ENCODE measurements at regions not wholly inside any gene's neighbourhood (a gene's known extent, or its start where the extent isn't known, plus 50 kb on each side); places are given as distances from the start of the nearest gene placed in this dataset.

DNA sequence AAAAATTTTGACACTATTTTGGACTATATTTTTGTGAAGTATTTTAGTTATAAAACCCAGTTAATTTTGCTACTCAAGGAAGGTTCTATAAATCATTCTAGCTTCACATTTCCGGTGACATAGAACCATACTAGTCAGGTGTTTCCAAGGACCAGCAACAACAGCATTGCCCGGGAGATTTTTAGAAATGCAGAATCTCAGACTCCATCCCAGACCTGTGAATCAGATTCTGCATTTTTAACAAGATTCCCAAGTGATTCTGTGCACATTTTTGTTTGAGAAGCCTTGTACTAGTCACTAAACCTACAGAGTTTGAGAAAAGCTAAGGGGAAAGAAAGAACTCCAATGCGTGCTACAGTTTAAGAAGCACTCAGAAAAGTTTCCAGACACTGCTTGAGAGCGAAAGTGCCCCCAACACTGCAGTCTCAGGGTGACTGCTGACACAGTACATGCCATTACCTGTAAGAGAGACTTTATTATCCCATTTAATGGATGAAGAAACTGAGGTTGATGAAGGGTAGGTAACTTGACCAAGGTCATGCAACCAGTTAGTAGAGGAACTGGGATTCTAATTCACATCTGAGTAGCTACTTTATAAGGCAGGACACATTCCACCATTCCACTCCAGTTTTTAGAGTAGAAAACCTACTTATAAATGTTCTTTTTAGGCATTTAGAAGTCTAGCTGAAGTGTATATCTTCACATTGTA lies 49.7 kb upstream of the USP3 start:
- no peaks in the 10 kb centered on the region for H3K27me3 ChIP-seq (ENCODE audit: insufficient read depth, low read depth, low read length)
- no peaks in the 10 kb centered on the region for H3K79me2 ChIP-seq (replicated peaks; ENCODE audit: insufficient read depth, low read length)
- H3K27ac ChIP-seq (ENCODE audit: low read length), result no peak overlapping the region
- no peaks in the 10 kb centered on the region for H3K9me3 ChIP-seq (ENCODE audit: low read length)
- no peak overlapping the region for H3K4me2 ChIP-seq (ENCODE audit: low read length)
- TF ChIP-seq, protein P1, sequence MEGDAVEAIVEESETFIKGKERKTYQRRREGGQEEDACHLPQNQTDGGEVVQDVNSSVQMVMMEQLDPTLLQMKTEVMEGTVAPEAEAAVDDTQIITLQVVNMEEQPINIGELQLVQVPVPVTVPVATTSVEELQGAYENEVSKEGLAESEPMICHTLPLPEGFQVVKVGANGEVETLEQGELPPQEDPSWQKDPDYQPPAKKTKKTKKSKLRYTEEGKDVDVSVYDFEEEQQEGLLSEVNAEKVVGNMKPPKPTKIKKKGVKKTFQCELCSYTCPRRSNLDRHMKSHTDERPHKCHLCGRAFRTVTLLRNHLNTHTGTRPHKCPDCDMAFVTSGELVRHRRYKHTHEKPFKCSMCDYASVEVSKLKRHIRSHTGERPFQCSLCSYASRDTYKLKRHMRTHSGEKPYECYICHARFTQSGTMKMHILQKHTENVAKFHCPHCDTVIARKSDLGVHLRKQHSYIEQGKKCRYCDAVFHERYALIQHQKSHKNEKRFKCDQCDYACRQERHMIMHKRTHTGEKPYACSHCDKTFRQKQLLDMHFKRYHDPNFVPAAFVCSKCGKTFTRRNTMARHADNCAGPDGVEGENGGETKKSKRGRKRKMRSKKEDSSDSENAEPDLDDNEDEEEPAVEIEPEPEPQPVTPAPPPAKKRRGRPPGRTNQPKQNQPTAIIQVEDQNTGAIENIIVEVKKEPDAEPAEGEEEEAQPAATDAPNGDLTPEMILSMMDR (IDR thresholded peaks at IDR 0.05; ENCODE audit: poor library complexity, severe bottlenecking), result no peak
- TF ChIP-seq RAD21 (conservative IDR thresholded peaks at IDR 0.05), result no peak
- TF ChIP-seq SMC3 (conservative IDR thresholded peaks at IDR 0.05; ENCODE audit: poor library complexity), result no peak
- TF ChIP-seq, protein P2, sequence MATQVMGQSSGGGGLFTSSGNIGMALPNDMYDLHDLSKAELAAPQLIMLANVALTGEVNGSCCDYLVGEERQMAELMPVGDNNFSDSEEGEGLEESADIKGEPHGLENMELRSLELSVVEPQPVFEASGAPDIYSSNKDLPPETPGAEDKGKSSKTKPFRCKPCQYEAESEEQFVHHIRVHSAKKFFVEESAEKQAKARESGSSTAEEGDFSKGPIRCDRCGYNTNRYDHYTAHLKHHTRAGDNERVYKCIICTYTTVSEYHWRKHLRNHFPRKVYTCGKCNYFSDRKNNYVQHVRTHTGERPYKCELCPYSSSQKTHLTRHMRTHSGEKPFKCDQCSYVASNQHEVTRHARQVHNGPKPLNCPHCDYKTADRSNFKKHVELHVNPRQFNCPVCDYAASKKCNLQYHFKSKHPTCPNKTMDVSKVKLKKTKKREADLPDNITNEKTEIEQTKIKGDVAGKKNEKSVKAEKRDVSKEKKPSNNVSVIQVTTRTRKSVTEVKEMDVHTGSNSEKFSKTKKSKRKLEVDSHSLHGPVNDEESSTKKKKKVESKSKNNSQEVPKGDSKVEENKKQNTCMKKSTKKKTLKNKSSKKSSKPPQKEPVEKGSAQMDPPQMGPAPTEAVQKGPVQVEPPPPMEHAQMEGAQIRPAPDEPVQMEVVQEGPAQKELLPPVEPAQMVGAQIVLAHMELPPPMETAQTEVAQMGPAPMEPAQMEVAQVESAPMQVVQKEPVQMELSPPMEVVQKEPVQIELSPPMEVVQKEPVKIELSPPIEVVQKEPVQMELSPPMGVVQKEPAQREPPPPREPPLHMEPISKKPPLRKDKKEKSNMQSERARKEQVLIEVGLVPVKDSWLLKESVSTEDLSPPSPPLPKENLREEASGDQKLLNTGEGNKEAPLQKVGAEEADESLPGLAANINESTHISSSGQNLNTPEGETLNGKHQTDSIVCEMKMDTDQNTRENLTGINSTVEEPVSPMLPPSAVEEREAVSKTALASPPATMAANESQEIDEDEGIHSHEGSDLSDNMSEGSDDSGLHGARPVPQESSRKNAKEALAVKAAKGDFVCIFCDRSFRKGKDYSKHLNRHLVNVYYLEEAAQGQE (IDR thresholded peaks at IDR 0.05; ENCODE audit: borderline replicate concordance), result no peak
- TF ChIP-seq EZH2 (IDR thresholded peaks at IDR 0.05; ENCODE audit: borderline replicate concordance, insufficient read depth, low read length, poor library complexity, severe bottlenecking), result no peak
- no peak for TF ChIP-seq EP300 (conservative IDR thresholded peaks at IDR 0.05; ENCODE audit: poor library complexity, severe bottlenecking)
- TF ChIP-seq POLR2AphosphoS5 (IDR thresholded peaks at IDR 0.05), result no peak
- TF ChIP-seq MXI1 (conservative IDR thresholded peaks at IDR 0.05; ENCODE audit: poor library complexity, severe bottlenecking), result no peak
- TF ChIP-seq TAF1 (IDR thresholded peaks at IDR 0.05; ENCODE audit: low read depth), result no peak
- no peaks in the 10 kb centered on the region for H4K20me1 ChIP-seq (ENCODE audit: insufficient read depth)
- no peak overlapping the region for H2AFZ ChIP-seq (ENCODE audit: low read depth, low read length)
- H3F3A ChIP-seq (ENCODE audit: insufficient read depth, low read length, poor library complexity, severe bottlenecking), result no peaks in the 10 kb centered on the region
- no peaks in the 10 kb centered on the region for H3K36me3 ChIP-seq (ENCODE audit: insufficient read depth, low read length)
- H3K9me2 ChIP-seq (ENCODE audit: insufficient read depth, low read length), result no peaks in the 10 kb centered on the region
- no peak overlapping the region for H3K9ac ChIP-seq (ENCODE audit: low read length)
- no peak overlapping the region for H3K4me3 ChIP-seq (ENCODE audit: low read length)
